Kidney (tissue), 13 donors: ENCODE measurements at regions not wholly inside any gene's neighbourhood (a gene's known extent, or its start where the extent isn't known, plus 50 kb on each side); places are given as distances from the start of the nearest gene placed in this dataset.

Experiments
- DNase-seq, 5 donors: peaks; one replicate each; pipeline ENCODE4 v3.0.0-alpha.2; 2013 to 2020
- FAIRE-seq: peaks from 2 replicates; lab custom pipeline; 2012; peaks lifted over from hg19 to GRCh38; lab: Jason Lieb, UNC
- H3K27ac ChIP-seq, 2 donors: one replicate each; pipeline ENCODE4 v1.7.0; 2013; ENCODE audit warnings: low read depth in 2 of 2, low read length in 2 of 2, inconsistent platforms in 1 of 2
- H3K27me3 ChIP-seq: one replicate; pipeline ENCODE4 v1.7.1; 2013; ENCODE audit warnings: low read length, inconsistent platforms; ENCODE audit not compliant: control insufficient read depth, insufficient read depth
- H3K36me3 ChIP-seq, 3 donors: one replicate each; pipeline versions ENCODE4 v1.7.0 to v1.7.1; 2013; ENCODE audit warnings: low read length in 3 of 3, control low read depth in 1 of 3, inconsistent platforms in 1 of 3; ENCODE audit not compliant: insufficient read depth in 3 of 3, control insufficient read depth in 2 of 3
- H3K4me1 ChIP-seq, 3 donors: one replicate each; pipeline versions ENCODE4 v1.7.0 to v1.7.1; 2013; ENCODE audit warnings: low read length in 3 of 3, inconsistent platforms in 1 of 3, low read depth in 1 of 3; ENCODE audit not compliant: control insufficient read depth in 2 of 3, insufficient read depth in 2 of 3
- H3K4me3 ChIP-seq, 3 donors: one replicate each; pipeline versions ENCODE4 v1.7.0 to v1.8.1; 2013; ENCODE audit warnings: low read length in 3 of 3, control low read depth in 1 of 3, inconsistent platforms in 1 of 3
- H3K9ac ChIP-seq, 3 donors: one replicate each; pipeline versions ENCODE4 v1.7.0 to v1.7.1; 2013; ENCODE audit warnings: low read length in 3 of 3, control low read depth in 1 of 3, inconsistent platforms in 1 of 3
- H3K9me3 ChIP-seq, 3 donors: one replicate each; pipeline versions ENCODE4 v1.7.0 to v1.7.1; 2013; ENCODE audit warnings: low read length in 3 of 3, control low read depth in 1 of 3, inconsistent platforms in 1 of 3; ENCODE audit not compliant: control insufficient read depth in 2 of 3, insufficient read depth in 1 of 3
- intact Hi-C: fragments of 100-400 bp; cut with DNase I; formaldehyde crosslinking; loops from one replicate; pipeline ENCODE4 v1.11.1; 2022
- TF ChIP-seq, protein P1 (sequence below): IDR thresholded peaks from 3 replicates; pipeline ENCODE4 v1.5.1; 2012; ENCODE audit warnings: mild to moderate bottlenecking, moderate library complexity, borderline replicate concordance; ENCODE audit not compliant: insufficient read depth; ENCODE audit errors: extremely low read depth
- donor health status: control.
- donor health status: control.
- donor health status: control.
- donor health status: control.
- donor health status: control.
- donor health status: DM: yes; HTN: yes; CAD: no.
- donor health status: Normal renal cell carcinoma (clear cell type).

- Histone ChIP-seq H3K36me3 (no peaks in the 10 kb centered on the region), H3K4me1 (no peaks in the 10 kb centered on the region), H3K9me3 (peaks cover 0 to 3% (median 0%) of the 10 kb centered on the region in 3 donors), H3K9ac (no peak overlapping the region), H3K27ac (no peak overlapping the region), H3K27me3 (no peaks in the 10 kb centered on the region), H3K4me3 (no peak overlapping the region)
- TF ChIP-seq, protein P1, sequence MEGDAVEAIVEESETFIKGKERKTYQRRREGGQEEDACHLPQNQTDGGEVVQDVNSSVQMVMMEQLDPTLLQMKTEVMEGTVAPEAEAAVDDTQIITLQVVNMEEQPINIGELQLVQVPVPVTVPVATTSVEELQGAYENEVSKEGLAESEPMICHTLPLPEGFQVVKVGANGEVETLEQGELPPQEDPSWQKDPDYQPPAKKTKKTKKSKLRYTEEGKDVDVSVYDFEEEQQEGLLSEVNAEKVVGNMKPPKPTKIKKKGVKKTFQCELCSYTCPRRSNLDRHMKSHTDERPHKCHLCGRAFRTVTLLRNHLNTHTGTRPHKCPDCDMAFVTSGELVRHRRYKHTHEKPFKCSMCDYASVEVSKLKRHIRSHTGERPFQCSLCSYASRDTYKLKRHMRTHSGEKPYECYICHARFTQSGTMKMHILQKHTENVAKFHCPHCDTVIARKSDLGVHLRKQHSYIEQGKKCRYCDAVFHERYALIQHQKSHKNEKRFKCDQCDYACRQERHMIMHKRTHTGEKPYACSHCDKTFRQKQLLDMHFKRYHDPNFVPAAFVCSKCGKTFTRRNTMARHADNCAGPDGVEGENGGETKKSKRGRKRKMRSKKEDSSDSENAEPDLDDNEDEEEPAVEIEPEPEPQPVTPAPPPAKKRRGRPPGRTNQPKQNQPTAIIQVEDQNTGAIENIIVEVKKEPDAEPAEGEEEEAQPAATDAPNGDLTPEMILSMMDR, result no peak
- DNase-seq, result no peak
- FAIRE-seq, result no peak
- intact Hi-C loops, result no loop called here
These were observed 75.2 kb upstream of the ADAMTS2 start for GRCh38 chr5:179420476-179420875.

DNA sequence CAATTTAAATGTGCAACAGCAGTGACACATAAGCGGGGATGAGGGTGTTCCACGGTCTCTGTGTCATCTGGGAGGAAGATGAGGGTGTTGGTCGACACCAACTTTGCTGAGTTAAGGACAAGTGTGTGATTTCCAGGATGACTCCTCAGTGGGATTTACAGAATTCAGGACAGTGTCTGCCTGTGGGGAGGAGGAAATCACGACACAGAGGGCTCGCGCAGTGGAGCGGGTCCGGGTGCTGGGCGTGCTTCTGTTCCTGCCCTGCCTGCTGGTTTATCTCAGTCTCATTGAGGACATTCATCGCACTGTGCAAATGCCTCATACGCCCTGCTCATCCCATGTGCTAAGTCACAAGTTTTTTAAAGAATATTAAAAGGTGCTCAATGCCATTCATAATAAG, 73.7 kb upstream of the ADAMTS2 start:
- H3K36me3 ChIP-seq, result no peaks in the 10 kb centered on the region
- H3K9ac ChIP-seq, result no peak overlapping the region
- H3K4me1 ChIP-seq, result no peaks in the 10 kb centered on the region
- intact Hi-C loops, result no loop called here
- H3K9me3 ChIP-seq, result no peaks in the 10 kb centered on the region
- FAIRE-seq, result no peak
- no peak for DNase-seq
- TF ChIP-seq, protein P1, result no peak
- H3K4me3 ChIP-seq, result no peak overlapping the region
- H3K27ac ChIP-seq, result no peak overlapping the region
- no peaks in the 10 kb centered on the region for H3K27me3 ChIP-seq

DNA sequence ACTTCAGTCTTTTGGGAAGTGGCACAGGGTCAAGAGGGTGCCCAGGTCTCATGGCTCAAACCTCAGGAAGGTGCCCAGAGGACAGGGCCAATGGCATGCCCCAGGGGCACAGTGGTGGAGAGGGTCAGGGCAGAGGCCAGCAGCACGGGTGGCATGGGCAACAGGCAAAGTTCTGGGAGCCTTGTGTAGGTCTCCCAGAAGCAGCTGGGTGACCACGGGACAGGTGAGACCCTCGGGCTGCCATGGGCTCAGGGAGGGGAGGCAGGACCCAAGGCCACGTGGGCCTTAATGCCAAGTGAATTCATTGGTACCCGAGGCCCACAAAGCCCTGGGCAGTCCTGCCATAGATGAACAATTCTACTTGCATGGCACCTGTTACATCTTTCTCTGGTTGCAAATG, 72.4 kb upstream of the ADAMTS2 start:
- DNase-seq (no peak), FAIRE-seq (no peak)
- Histone ChIP-seq H3K27ac (no peak overlapping the region), H3K4me1 (no peaks in the 10 kb centered on the region), H3K9me3 (no peaks in the 10 kb centered on the region), H3K36me3 (no peaks in the 10 kb centered on the region), H3K9ac (no peak overlapping the region), H3K4me3 (no peak overlapping the region), H3K27me3 (no peaks in the 10 kb centered on the region)
- TF ChIP-seq, protein P1, result no peak
- intact Hi-C loops, result no loop called here

DNA sequence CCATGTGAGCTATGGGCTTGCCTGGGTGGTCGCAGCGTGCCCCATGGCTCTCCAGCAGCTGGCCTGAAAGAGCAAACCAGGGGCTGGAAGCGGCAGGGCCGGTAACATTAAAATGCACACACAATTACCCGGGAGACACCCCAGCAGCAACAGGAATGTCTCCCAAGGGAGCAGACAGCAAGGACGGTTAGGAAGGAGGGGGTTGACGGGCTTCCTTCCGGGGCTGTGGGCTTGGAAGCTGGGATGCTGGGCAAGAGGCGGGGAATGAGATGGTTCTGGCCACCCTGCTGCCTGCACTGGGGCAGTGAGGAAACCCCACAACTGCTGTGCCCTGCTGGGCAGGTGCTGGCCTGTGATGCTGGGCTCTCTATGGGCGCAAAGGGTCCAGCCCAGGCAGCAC, 71.8 kb upstream of the ADAMTS2 start:
- Histone ChIP-seq H3K27me3 (no peaks in the 10 kb centered on the region), H3K27ac (no peak overlapping the region), H3K4me1 (no peaks in the 10 kb centered on the region), H3K9ac (no peak overlapping the region), H3K9me3 (no peaks in the 10 kb centered on the region), H3K36me3 (no peaks in the 10 kb centered on the region), H3K4me3 (no peak overlapping the region)
- no peak for FAIRE-seq
- intact Hi-C loops, result no loop called here
- TF ChIP-seq, protein P1, result no peak
- no peak for DNase-seq
